DMS53 treated with DMSO at 0.1 percent for 48 hours (cell line): ENCODE measurements at regions not wholly inside any gene's neighbourhood (a gene's known extent, or its start where the extent isn't known, plus 50 kb on each side); places are given as distances from the start of the nearest gene placed in this dataset.
"Not testable (repeated sequence)": the region's sequence is repeated elsewhere in the genome, so short reads cannot be mapped to it uniquely, and the experiment has no call there.

ENCODE experiments used
- DNase-seq: peaks from one replicate; lab custom pipeline; 2025; ENCODE audit not compliant: unreplicated experiment; lab: John Stamatoyannopoulos, UW

- DNase-seq: no peak
Observed at GRCh38 chr3:69647511-69648110, 91.7 kb upstream of the MITF start.

DNA sequence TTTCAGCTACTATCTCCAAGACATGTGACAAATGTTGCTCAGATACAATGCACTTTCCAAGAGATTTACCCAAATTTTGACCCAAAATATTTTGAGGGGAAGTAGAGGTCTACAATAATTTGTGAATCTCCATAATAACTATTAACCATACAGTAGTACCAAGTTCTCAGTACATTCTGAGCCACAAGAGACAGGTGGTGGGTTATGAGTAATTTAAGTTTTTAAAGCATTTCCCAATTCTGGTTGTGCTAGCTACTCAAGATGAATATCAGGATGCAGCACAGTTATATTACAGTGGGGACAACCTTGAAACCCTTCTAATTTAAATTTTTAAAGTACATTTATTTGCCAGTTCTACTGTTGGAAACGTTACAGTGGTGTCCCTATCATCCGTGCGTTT lies 92.2 kb upstream of the MITF start:
- no peak for DNase-seq

DNA sequence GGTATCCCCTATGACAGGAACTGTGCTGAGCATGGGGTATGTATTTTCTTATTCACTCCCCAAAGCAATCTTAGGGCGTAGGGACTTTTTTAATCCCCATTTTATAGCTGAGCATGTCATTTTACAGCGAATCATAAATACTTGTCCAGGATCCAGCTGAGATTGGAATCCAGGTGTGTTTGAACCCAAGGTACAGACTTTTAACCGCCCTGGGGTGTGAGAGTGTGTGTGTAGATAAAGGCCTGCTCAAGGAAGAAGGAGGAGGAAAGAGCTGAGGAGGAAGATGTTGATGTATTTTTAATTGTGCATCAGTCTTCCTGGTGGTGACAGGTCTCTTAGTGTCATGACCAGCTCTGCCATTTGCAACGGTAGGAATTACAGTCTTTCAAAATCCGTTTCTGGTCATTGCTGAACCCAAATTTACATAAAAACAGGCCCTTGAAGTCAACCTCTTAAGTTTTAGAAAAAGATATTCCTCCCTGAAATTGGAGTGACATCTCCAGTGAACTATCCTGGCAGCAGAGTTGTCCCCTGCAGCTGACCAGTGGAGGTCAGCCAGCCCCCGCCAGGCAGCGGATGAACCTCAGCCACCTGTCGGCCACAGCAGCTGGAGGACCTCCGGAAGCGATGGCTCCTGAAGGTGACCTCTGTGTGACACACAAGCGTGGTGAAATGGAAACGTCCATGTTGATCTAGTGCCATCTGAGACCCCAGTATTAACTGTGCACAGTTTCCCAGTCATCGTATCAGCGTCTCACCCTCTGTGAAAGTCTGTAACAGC lies 92.8 kb upstream of the MITF start:
- no peak for DNase-seq

- DNase-seq: no peak
Observed at GRCh38 chr3:69642606-69643005, 96.7 kb upstream of the MITF start.

DNA sequence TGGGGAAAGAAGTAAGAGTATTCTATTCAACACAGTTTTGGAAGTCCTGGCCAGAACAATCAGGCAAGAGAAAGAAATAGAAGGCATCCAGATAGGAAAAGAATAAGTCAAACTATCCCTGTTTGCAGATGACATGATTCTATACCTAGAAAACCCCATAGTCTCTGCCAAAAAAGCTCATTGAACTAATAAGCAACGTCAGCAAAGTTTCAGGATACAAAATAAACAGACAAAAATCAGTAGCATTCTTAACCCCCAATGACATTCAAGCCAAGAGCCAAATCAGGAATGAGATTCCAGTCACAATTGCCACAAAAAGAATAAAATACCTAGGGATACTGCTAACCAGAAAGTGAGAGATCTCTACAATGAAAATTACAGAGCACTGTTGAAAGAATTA lies 99.4 kb upstream of the MITF start:
- no peak for DNase-seq

DNA sequence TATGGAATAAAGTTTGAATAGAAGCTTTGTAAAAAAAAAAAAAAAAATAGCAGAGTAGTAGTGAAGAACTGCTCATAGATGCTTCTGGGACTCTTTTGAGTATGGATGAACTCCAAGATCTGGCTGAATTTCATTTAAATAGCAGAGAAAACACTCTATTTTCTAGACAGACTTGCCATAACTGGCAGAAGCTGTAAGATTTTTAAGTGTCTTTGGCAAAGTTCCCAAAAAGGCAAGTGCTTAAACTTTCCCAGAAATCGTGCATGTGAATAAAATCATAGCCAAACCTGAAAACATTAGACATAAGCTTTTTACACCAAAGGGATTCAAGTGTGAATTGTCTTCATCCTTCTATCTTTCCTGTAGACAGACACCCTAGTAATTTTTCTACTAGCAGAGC lies 110.3 kb upstream of the MITF start:
- no peak for DNase-seq

- DNase-seq: no peak
Observed at GRCh38 chr3:69613286-69613685, 126.0 kb upstream of the MITF start.

DNA sequence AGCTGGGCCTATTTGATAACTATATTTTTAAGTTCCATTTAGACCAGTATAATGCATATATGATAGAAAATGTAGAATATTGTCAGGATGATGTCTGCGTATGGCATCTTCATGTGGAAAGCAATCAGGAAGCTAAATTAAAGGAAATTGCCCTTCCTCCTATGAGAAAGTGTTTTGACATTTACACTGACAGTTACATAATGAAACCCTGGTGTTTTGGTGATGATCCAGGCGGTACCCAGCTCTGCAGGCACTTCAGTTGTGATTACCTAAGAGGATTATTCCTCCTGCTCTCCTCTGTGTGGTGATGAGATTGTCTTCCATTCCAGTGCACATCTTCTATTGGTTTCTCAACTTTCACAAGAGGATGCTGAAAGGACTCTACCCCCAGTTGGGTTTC lies 126.5 kb upstream of the MITF start:
- DNase-seq: no peak

DNA sequence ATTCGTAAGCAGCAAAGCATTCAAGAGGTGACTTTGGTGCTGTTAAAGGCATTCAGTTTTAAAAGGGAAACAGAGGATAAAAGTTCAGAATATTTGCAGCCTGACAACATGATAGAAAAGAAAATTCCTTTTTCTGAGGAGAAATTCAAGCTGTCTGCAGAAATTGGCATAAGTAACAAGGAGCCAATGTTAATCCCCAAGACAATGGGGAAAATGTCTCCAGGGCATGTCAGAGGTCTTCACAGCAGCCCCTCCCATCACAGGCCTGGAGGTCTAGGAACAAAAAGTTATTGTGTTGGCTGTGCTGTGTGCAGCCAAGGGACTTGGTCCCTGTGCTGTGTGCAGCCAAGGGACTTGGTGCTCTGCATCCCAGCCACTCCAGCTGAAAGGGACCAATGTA lies 129.7 kb upstream of the MITF start:
- DNase-seq: not testable (repeated sequence)

GRCh38 chr3:69607466-69608305 lies 131.6 kb upstream of the MITF start:
- no peak for DNase-seq

GRCh38 chr3:69605867-69606266 lies 133.4 kb upstream of the MITF start:
- DNase-seq: no peak

DNA sequence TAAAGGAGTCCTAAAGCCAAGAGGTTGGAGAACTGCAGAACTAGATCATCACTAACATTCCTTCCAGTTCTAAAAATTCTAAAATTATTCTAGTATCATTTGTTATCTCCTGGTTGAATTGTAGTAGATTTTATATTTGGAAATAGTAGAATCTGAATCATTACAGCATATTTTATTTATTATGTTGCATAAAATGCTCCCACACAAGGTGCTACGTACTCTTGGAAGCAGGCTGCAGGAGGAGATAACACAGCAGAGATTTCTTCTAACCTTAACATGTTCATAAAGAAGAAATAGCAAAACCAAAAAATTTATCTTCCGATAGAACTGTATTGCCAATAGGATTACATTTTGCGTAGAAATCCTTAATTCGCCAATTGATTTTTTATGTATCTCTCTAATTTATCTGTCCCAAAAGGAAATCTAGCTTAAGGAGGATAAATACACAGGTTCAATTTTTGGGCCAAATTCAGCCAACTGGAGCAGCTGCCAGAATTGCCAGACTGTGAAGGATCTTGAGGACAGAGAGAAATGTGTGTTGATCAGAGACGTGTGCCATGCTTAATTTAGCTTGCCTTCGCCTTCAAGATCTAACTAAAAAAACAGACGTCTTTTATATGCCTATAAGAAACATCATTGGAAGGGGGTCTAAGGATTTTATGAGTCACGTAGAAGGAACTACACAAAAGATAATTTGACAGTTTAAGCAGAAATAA lies 134.4 kb upstream of the MITF start:
- DNase-seq: no peak

- DNase-seq: no peak
Observed at GRCh38 chr3:69602112-69602511, 137.2 kb upstream of the MITF start.

DNA sequence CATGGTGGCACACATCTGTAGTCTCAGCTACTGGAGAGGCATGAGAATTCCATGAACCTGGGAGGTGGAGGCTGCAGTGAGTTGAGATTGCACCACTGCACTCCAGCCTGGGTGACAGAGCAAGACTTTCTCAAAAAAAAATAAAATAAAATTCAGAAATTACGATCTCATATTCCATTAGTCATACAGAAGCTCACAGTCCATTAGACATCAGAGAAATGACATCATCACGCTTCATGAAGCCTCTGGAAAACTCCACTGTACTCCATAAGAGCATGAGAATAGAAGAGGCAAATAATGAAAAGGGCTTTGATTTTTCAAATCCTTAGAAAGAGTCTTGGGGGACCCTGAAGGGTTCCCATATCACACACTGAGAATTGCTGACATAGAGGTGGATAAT lies 145.0 kb upstream of the MITF start:
- no peak for DNase-seq

DNA sequence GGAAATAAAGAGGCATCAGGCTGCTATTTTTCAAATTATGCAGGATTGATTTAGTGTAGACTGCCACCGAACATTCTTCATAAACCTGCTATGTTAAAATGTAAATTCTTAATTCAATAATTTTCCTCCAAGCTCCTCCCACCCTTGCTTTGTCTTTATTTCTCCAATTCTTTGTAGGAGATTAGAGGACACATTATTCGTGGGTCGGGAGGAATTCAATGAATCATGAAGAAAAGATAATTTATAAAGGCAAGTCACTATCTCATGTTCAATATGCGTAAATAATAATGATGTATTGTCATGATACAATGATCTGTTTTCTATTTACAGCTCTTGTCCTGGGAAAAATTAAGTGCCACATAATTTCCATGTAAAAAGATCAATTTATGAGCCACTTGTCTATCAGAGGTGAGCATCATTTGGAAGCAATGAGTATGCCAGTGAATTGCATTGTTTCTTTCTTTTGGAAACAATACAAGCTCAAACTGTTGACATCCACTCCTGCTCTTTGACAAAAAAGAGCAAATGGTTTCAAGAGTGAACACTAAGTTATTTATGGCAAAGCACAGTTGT lies 148.0 kb upstream of the MITF start:
- DNase-seq: no peak

- no peak for DNase-seq
Observed at GRCh38 chr3:69590111-69590510, 149.2 kb upstream of the MITF start.

DNA sequence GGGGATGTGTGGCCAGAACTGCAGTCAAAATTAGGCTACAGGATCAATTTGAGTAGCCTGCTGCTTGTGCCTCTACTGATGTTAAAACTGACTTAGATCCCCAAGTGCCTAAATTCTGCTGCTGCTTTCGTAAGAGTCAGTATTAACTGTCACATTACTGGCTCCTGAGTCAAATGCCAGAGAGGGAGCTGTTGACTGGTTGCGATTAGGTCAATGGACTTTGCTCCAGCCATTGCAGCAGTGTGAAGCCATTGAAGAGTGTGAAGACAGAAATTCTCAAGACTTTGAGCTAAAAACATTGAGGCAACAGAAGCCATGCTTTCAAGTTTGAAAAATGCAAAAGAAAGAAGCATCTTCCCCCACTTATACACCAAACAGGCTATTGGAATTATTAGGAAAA lies 151.1 kb upstream of the MITF start:
- DNase-seq: no peak

DNA sequence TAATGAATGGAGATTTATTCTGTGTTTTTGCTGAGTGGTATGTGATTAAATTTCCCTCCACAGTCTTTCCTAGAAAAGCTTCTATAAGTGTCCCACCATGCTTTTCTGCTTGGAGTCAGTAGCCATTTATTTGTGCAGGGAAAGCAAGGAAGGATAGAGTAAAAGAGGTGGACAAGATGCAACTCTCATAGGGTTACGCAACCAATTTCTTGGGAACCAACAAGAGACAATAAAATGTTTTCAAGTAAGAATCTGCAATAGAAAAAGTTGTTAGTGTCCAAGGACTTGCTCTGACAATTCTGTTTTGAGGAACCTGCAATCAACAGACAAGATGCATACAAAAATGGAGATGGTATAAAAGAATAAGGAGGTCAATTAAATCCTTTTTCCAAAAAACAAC lies 153.8 kb upstream of the MITF start:
- DNase-seq: no peak

- DNase-seq: no peak
Observed at GRCh38 chr3:69582044-69582443, 157.2 kb upstream of the MITF start.

DNA sequence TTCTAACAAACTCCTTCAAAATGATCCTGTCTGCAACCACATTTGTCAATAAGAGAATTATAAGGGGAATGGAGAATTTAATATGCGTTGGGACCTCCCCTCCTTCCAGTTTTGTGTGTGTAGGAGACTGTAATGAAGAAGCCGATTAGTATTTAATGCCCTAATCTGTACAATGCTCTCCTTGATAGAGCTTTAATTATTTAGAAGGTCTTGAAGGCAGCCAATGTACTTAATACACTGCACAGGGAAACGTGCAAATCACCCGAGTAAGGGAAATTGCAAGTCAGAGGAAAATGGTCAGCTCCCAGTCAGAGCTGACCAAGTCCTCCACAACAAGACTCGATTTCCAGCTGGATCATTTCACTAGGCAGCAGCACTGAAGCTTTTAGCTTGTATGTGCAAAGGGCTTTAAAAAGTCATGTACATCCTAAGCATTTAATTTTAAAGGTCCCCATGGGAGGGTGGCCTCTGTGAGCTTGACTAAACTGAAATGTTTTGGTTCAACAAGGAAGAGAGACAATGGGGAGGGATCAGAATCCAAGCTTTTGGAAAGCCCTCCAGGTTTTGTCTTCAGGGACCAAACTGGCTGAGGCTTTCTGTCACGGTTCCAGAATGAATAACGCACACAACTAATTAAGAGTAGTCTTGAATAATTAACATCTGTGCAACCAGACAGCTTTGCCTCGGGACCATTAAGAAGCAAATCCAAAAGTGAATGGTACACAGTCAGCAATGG lies 159.8 kb upstream of the MITF start:
- no peak for DNase-seq
